ENCODE measurements at regions not wholly inside any gene's neighbourhood (a gene's known extent, or its start where the extent isn't known, plus 50 kb on each side); places are given as distances from the start of the nearest gene placed in this dataset.

DNA sequence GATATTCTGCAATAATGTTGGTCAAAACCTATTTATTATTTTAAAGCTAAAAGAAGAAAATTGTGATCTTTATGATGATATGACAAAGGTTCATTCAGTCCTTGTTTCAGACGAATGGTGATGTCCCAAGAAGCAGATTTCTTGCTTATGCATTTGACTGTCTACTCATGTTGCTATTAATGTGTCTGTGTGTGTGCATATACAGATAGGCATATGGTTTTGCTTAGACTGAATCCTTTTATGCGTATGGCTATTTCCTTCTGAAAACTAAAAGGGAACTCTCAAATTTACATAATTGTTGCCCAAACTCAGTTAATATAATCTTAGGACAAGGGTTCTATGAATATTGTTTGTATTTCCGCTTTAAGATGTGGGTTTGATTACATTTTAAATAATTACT lies 632.3 kb upstream of the SETBP1 start:
- no peak for TF ChIP-seq CTCF (conservative IDR thresholded peaks at IDR 0.05 in 1 of 2, IDR thresholded peaks at IDR 0.05 in 1 of 2; ENCODE audit: low read depth in 1 of 2, low read length in 2 of 2)
- TF ChIP-seq EZH2 (IDR thresholded peaks at IDR 0.05; ENCODE audit: low read length, missing control alignments) = no peak
